ENCODE measurements at regions not wholly inside any gene's neighbourhood (a gene's known extent, or its start where the extent isn't known, plus 50 kb on each side); places are given as distances from the start of the nearest gene placed in this dataset.

DNA sequence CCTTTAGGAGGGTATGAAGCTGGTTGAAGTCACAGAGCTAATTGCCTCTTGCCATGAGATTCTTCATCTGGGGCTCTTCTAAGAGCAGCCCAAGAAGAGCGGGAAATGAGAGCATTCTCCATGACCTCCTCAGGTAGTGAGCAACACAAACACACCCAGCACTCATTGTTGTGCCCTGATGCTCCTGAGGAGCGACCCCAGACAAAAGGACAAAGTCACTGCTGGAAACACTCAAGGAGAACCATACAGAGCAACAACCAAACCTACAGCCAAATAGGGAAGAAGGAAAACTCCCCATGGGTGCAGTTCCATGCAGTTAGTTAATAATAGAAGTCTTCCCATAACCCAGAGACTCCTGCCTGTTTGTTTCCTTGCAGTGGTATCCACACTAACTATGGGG is 426.0 kb upstream of the CRIM1 start:
- Histone ChIP-seq H3K36me3 (ENCODE audit: control insufficient read depth, insufficient read depth, low read length) (no peaks in the 10 kb centered on the region), H3K4me3 (ENCODE audit: low read depth, low read length) (no peak overlapping the region), H3K27me3 (ENCODE audit: control insufficient read depth, insufficient read depth, low read length) (no peaks in the 10 kb centered on the region)
- no peak for DNase-seq (ENCODE audit: low read depth)
- TF ChIP-seq, protein P1, sequence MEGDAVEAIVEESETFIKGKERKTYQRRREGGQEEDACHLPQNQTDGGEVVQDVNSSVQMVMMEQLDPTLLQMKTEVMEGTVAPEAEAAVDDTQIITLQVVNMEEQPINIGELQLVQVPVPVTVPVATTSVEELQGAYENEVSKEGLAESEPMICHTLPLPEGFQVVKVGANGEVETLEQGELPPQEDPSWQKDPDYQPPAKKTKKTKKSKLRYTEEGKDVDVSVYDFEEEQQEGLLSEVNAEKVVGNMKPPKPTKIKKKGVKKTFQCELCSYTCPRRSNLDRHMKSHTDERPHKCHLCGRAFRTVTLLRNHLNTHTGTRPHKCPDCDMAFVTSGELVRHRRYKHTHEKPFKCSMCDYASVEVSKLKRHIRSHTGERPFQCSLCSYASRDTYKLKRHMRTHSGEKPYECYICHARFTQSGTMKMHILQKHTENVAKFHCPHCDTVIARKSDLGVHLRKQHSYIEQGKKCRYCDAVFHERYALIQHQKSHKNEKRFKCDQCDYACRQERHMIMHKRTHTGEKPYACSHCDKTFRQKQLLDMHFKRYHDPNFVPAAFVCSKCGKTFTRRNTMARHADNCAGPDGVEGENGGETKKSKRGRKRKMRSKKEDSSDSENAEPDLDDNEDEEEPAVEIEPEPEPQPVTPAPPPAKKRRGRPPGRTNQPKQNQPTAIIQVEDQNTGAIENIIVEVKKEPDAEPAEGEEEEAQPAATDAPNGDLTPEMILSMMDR (IDR thresholded peaks at IDR 0.05; ENCODE audit: insufficient read depth, low read length, severe bottlenecking), result no peak
- FAIRE-seq, result no peak

- no peaks in the 10 kb centered on the region for H3K36me3 ChIP-seq (ENCODE audit: control insufficient read depth, insufficient read depth, low read length)
- no peaks in the 10 kb centered on the region for H3K27me3 ChIP-seq (ENCODE audit: control insufficient read depth, insufficient read depth, low read length)
- no peak overlapping the region for H3K4me3 ChIP-seq (ENCODE audit: low read depth, low read length)
- TF ChIP-seq, protein P1 (IDR thresholded peaks at IDR 0.05; ENCODE audit: insufficient read depth, low read length, severe bottlenecking), result no peak
- no peak for DNase-seq (ENCODE audit: low read depth)
- FAIRE-seq, result no peak
These were observed 435.5 kb upstream of the CRIM1 start for GRCh38 chr2:35920061-35920460.

GRCh38 chr2:35915261-35915660 is 440.3 kb upstream of the CRIM1 start:
- Histone ChIP-seq H3K36me3 (ENCODE audit: control insufficient read depth, insufficient read depth, low read length) (no peaks in the 10 kb centered on the region), H3K4me3 (ENCODE audit: low read depth, low read length) (no peak overlapping the region), H3K27me3 (ENCODE audit: control insufficient read depth, insufficient read depth, low read length) (no peaks in the 10 kb centered on the region)
- TF ChIP-seq, protein P1 (IDR thresholded peaks at IDR 0.05; ENCODE audit: insufficient read depth, low read length, severe bottlenecking), result no peak
- DNase-seq (ENCODE audit: low read depth) (no peak), FAIRE-seq (no peak)

DNA sequence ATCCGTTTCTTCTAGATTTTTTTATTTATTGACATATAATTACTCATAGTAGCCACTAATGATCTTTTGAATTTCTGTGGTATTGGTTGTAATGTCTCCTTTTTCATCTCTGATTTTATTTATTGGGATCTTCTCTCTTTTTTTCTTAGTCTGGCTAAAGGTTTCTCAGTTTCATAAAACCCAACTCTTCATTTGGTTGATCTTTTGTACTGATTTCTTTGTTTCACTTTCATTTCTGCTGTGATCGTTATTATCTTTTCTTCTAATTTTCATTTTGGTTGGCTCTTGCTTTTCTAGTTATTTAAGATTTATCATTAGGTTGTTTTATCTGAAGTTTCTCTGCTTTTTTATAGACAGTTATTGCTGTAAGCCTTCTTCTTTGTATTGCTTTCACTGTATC is 463.6 kb upstream of the CRIM1 start:
- DNase-seq (ENCODE audit: low read depth) (no peak), FAIRE-seq (no peak)
- TF ChIP-seq, protein P1 (IDR thresholded peaks at IDR 0.05; ENCODE audit: insufficient read depth, low read length, severe bottlenecking), result no peak
- no peaks in the 10 kb centered on the region for H3K36me3 ChIP-seq (ENCODE audit: control insufficient read depth, insufficient read depth, low read length)
- H3K4me3 ChIP-seq (ENCODE audit: low read depth, low read length), result no peak overlapping the region
- H3K27me3 ChIP-seq (ENCODE audit: control insufficient read depth, insufficient read depth, low read length), result no peaks in the 10 kb centered on the region

DNA sequence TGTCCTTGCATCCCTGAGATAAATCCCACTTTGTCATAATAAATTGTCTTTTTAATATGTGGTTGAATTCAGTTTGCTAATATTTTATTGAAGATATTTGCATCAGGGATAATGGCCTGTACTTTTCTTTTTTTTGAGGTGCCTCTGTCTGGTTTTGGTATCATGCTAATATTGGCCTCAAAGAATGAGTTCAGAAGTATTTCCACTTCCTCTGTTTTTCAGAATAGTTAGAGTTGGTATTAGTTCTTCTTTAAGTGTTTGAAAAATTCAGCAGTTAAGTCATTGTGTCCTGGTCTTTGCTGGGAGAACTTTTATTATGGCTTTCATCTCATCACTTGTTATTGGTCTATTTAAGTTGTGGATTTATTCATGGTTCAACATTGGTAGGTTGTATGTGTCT is 464.1 kb upstream of the CRIM1 start:
- no peaks in the 10 kb centered on the region for H3K36me3 ChIP-seq (ENCODE audit: control insufficient read depth, insufficient read depth, low read length)
- FAIRE-seq, result no peak
- no peaks in the 10 kb centered on the region for H3K27me3 ChIP-seq (ENCODE audit: control insufficient read depth, insufficient read depth, low read length)
- TF ChIP-seq, protein P1 (IDR thresholded peaks at IDR 0.05; ENCODE audit: insufficient read depth, low read length, severe bottlenecking), result no peak
- no peak overlapping the region for H3K4me3 ChIP-seq (ENCODE audit: low read depth, low read length)
- no peak for DNase-seq (ENCODE audit: low read depth)

DNA sequence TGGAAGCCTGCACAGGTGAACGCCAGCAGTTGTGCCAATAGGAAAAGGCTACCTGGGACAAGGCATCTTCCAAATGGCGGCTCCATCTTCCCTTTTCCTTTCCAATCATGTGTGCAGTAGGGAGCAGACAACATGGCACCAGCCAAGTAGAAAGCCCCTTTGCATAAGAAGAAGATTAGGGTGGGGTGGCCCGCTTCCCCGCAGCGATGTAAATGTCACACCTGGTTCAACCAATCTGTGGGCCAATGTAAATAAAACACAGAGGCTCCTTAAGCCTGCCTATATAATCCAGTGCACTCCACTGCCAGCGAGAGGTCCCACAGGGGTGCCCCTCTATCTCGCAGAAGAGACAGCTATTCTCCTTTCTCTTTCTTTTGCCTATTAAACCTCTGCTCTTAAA is 468.4 kb upstream of the CRIM1 start:
- DNase-seq (ENCODE audit: low read depth), result no peak
- TF ChIP-seq, protein P1 (IDR thresholded peaks at IDR 0.05; ENCODE audit: insufficient read depth, low read length, severe bottlenecking), result no peak
- Histone ChIP-seq H3K4me3 (ENCODE audit: low read depth, low read length) (no peak overlapping the region), H3K27me3 (ENCODE audit: control insufficient read depth, insufficient read depth, low read length) (no peaks in the 10 kb centered on the region), H3K36me3 (ENCODE audit: control insufficient read depth, insufficient read depth, low read length) (no peaks in the 10 kb centered on the region)
- no peak for FAIRE-seq
